Endothelial cell (in vitro differentiated cells): ENCODE measurements at regions not wholly inside any gene's neighbourhood (a gene's known extent, or its start where the extent isn't known, plus 50 kb on each side); places are given as distances from the start of the nearest gene placed in this dataset.

Experiments
- DNase-seq: peaks from one replicate; pipeline ENCODE4 v3.0.0; 2021; ENCODE audit warnings: low spot score
- H3K27ac Mint-ChIP-seq: one replicate; pipeline ENCODE4 v1.8.0; 2021; ENCODE audit warnings: mixed read lengths, inconsistent platforms; ENCODE audit not compliant: unreplicated experiment
- H3K27me3 Mint-ChIP-seq: one replicate; pipeline ENCODE4 v1.8.0; 2021; ENCODE audit warnings: mild to moderate bottlenecking, moderate library complexity, mixed read lengths, inconsistent platforms; ENCODE audit not compliant: unreplicated experiment
- H3K36me3 Mint-ChIP-seq: one replicate; pipeline ENCODE4 v1.8.0; 2021; ENCODE audit warnings: mild to moderate bottlenecking, low read depth, mixed read lengths, inconsistent platforms; ENCODE audit not compliant: unreplicated experiment
- H3K4me1 Mint-ChIP-seq: one replicate; pipeline ENCODE4 v1.8.0; 2021; ENCODE audit warnings: mild to moderate bottlenecking, mixed read lengths, inconsistent platforms; ENCODE audit not compliant: unreplicated experiment
- H3K4me3 Mint-ChIP-seq: one replicate; pipeline ENCODE4 v1.8.0; 2021; ENCODE audit warnings: mild to moderate bottlenecking, mixed read lengths, inconsistent platforms; ENCODE audit not compliant: unreplicated experiment
- H3K9me3 Mint-ChIP-seq: one replicate; pipeline ENCODE4 v1.8.0; 2021; ENCODE audit warnings: mixed read lengths, inconsistent platforms; ENCODE audit not compliant: unreplicated experiment
- CTCF ChIP-seq: fragments of 200-600 bp; sonication (generic); IDR thresholded peaks from one replicate; pipeline ENCODE4 v1.5.0; 2021; ENCODE audit warnings: antibody characterized with exemption; ENCODE audit not compliant: unreplicated experiment

- Mint-ChIP-seq H3K9me3 (no peaks in the 10 kb centered on the region), H3K4me3 (no peak overlapping the region), H3K36me3 (no peaks in the 10 kb centered on the region), H3K4me1 (no peaks in the 10 kb centered on the region), H3K27me3 (peaks cover 3% of the 10 kb centered on the region), H3K27ac (no peak overlapping the region)
- no peak for DNase-seq
- no peak for TF ChIP-seq CTCF
Measured at GRCh38 chr13:103275722-103276121, 209.5 kb upstream of the SLC10A2 start.

- no peaks in the 10 kb centered on the region for H3K9me3 Mint-ChIP-seq
- H3K4me3 Mint-ChIP-seq: no peak overlapping the region
- H3K27ac Mint-ChIP-seq: no peak overlapping the region
- H3K36me3 Mint-ChIP-seq: no peaks in the 10 kb centered on the region
- H3K27me3 Mint-ChIP-seq: peaks cover 3% of the 10 kb centered on the region
- no peak for TF ChIP-seq CTCF
- no peaks in the 10 kb centered on the region for H3K4me1 Mint-ChIP-seq
- DNase-seq: no peak
Measured at GRCh38 chr13:103275081-103275480, 208.9 kb upstream of the SLC10A2 start.

GRCh38 chr13:103273825-103274224, 207.6 kb upstream of the SLC10A2 start:
- Mint-ChIP-seq H3K36me3 (no peaks in the 10 kb centered on the region), H3K27ac (no peak overlapping the region)
- DNase-seq: no peak

GRCh38 chr13:103272770-103273169, 206.6 kb upstream of the SLC10A2 start:
- TF ChIP-seq CTCF: no peak
- no peaks in the 10 kb centered on the region for H3K36me3 Mint-ChIP-seq
- H3K9me3 Mint-ChIP-seq: peaks cover under 1% of the 10 kb centered on the region
- no peak for DNase-seq
- H3K4me3 Mint-ChIP-seq: no peak overlapping the region
- no peaks in the 10 kb centered on the region for H3K4me1 Mint-ChIP-seq
- peaks cover 3% of the 10 kb centered on the region for H3K27me3 Mint-ChIP-seq
- H3K27ac Mint-ChIP-seq: no peak overlapping the region

More at GRCh38 chr13:103273825-103274224, 207.6 kb upstream of the SLC10A2 start:
- Mint-ChIP-seq H3K4me3 (no peak overlapping the region), H3K9me3 (no peaks in the 10 kb centered on the region), H3K27me3 (peaks cover 3% of the 10 kb centered on the region), H3K4me1 (no peaks in the 10 kb centered on the region)
- no peak for TF ChIP-seq CTCF

GRCh38 chr13:103263448-103263847, 197.2 kb upstream of the SLC10A2 start:
- TF ChIP-seq CTCF: no peak
- peaks cover 1% of the 10 kb centered on the region for H3K27me3 Mint-ChIP-seq
- H3K4me1 Mint-ChIP-seq: no peaks in the 10 kb centered on the region
- H3K27ac Mint-ChIP-seq: no peak overlapping the region
- peaks cover 7% of the 10 kb centered on the region for H3K9me3 Mint-ChIP-seq
- no peak for DNase-seq
- H3K4me3 Mint-ChIP-seq: no peak overlapping the region
- H3K36me3 Mint-ChIP-seq: no peaks in the 10 kb centered on the region
